GM23338 (cell line): ENCODE measurements at regions not wholly inside any gene's neighbourhood (a gene's known extent, or its start where the extent isn't known, plus 50 kb on each side); places are given as distances from the start of the nearest gene placed in this dataset.

Experiments used
- ATAC-seq: fragments of 200-7000 bp; cut with Tn5 transposase; 3 replicates; pipeline ENCODE4 v1.9.1; 2020
- DNase-seq: peaks from one replicate; pipeline ENCODE4 v3.0.0-alpha.2; 2015; ENCODE audit warnings: low spot score
- H2AFZ ChIP-seq: fragments of 200-600 bp; sonication (generic); 2 replicates; pipeline ENCODE4 v1.8.0; 2016; ENCODE audit warnings: antibody characterized with exemption, mild to moderate bottlenecking, moderate library complexity
- H3F3A ChIP-seq: fragments of 200-600 bp; sonication (generic); replicated peaks from 2 replicates; pipeline ENCODE4 v1.8.0; 2017; ENCODE audit warnings: antibody characterized with exemption, mixed run types, low read depth
- H3K27ac ChIP-seq: fragments of 200-600 bp; sonication (generic); 2 replicates; pipeline ENCODE4 v1.6.1; 2016; ENCODE audit warnings: low read depth
- H3K27me3 ChIP-seq: fragments of 200-600 bp; sonication (generic); 2 replicates; pipeline ENCODE4 v1.8.0; 2016; ENCODE audit warnings: mild to moderate bottlenecking, mixed run types, moderate library complexity; ENCODE audit not compliant: insufficient read depth
- H3K36me3 ChIP-seq: fragments of 200-600 bp; sonication (generic); 2 replicates; pipeline ENCODE4 v1.8.0; 2016; ENCODE audit warnings: mild to moderate bottlenecking; ENCODE audit not compliant: insufficient read depth
- H3K4me1 ChIP-seq: fragments of 200-600 bp; sonication (generic); 2 replicates; pipeline ENCODE4 v1.8.0; 2016; ENCODE audit warnings: mild to moderate bottlenecking, moderate library complexity; ENCODE audit not compliant: insufficient read depth
- H3K4me2 ChIP-seq: fragments of 200-600 bp; sonication (generic); 2 replicates; pipeline ENCODE4 v1.7.1; 2017; ENCODE audit warnings: mixed run types
- H3K4me3 ChIP-seq: fragments of 200-600 bp; sonication (generic); 2 replicates; pipeline ENCODE4 v1.6.1; 2016; ENCODE audit warnings: mixed run types
- H3K79me2 ChIP-seq: fragments of 200-600 bp; sonication (generic); replicated peaks from 2 replicates; pipeline ENCODE4 v1.8.0; 2017; ENCODE audit warnings: mild to moderate bottlenecking; ENCODE audit not compliant: insufficient read depth
- H3K9me2 ChIP-seq: fragments of 200-600 bp; sonication (generic); 2 replicates; pipeline ENCODE4 v1.8.0; 2017; ENCODE audit not compliant: insufficient read depth
- H4K20me1 ChIP-seq: fragments of 200-600 bp; sonication (generic); replicated peaks from 2 replicates; pipeline ENCODE4 v1.8.0; 2017; ENCODE audit warnings: mild to moderate bottlenecking; ENCODE audit not compliant: insufficient read depth
- H3K27ac Mint-ChIP-seq: 2 replicates; pipeline ENCODE4 v1.8.0; 2020; ENCODE audit warnings: inconsistent platforms, mild to moderate bottlenecking, moderate library complexity, mixed read lengths
- H3K27me3 Mint-ChIP-seq: 3 replicates; pipeline ENCODE4 v1.8.0; 2022; ENCODE audit warnings: low read depth, mild to moderate bottlenecking, moderate library complexity, mixed read lengths, inconsistent platforms; ENCODE audit not compliant: insufficient read depth, poor library complexity
- H3K36me3 Mint-ChIP-seq: 3 replicates; pipeline ENCODE4 v1.8.0; 2021; ENCODE audit warnings: low read depth, mild to moderate bottlenecking, inconsistent platforms, moderate library complexity, mixed read lengths
- H3K4me1 Mint-ChIP-seq: 3 replicates; pipeline ENCODE4 v1.8.0; 2020; ENCODE audit warnings: mild to moderate bottlenecking, inconsistent platforms, mixed read lengths
- H3K4me3 Mint-ChIP-seq: 3 replicates; pipeline ENCODE4 v1.8.0; 2021; ENCODE audit warnings: moderate library complexity, mild to moderate bottlenecking, inconsistent platforms, mixed read lengths
- H3K9me3 Mint-ChIP-seq: 3 replicates; pipeline ENCODE4 v1.8.0; 2020; ENCODE audit warnings: moderate library complexity, mild to moderate bottlenecking, inconsistent platforms, mixed read lengths
- CREB1 ChIP-seq: fragments of 250-450 bp; sonication (Bioruptor Pico); IDR thresholded peaks from 2 replicates; pipeline ENCODE4 v1.5.0; 2020; ENCODE audit warnings: low read depth, mild to moderate bottlenecking, moderate library complexity
- ETS1 ChIP-seq: IDR thresholded peaks from 2 replicates; pipeline ENCODE4 v1.6.1; 2016; ENCODE audit warnings: antibody characterized with exemption
- EZH2 ChIP-seq: fragments of 200-600 bp; sonication (generic); IDR thresholded peaks from one replicate; pipeline ENCODE4 v1.8.0; 2017; ENCODE audit warnings: antibody characterized with exemption, mild to moderate bottlenecking, low read depth; ENCODE audit not compliant: unreplicated experiment
- EZH2phosphoT487 ChIP-seq: fragments of 200-600 bp; sonication (generic); IDR thresholded peaks from one replicate; pipeline ENCODE4 v1.8.1; 2018; ENCODE audit warnings: antibody characterized with exemption; ENCODE audit not compliant: unreplicated experiment
- JUNB ChIP-seq: IDR thresholded peaks from one replicate; pipeline ENCODE4 v1.6.1; 2016; ENCODE audit warnings: antibody characterized with exemption; ENCODE audit not compliant: unreplicated experiment
- NANOG ChIP-seq: IDR thresholded peaks from 2 replicates; pipeline ENCODE4 v1.6.1; 2016; ENCODE audit warnings: antibody characterized with exemption, borderline replicate concordance
- POLR2AphosphoS5 ChIP-seq: IDR thresholded peaks from 2 replicates; pipeline ENCODE4 v1.6.1; 2016; ENCODE audit warnings: antibody characterized with exemption, low read depth
- STAT1 ChIP-seq: IDR thresholded peaks from one replicate; pipeline ENCODE4 v1.6.1; 2016; ENCODE audit warnings: antibody characterized with exemption; ENCODE audit not compliant: unreplicated experiment
- ZNF331 ChIP-seq: fragments of 250-450 bp; sonication (Bioruptor Pico); IDR thresholded peaks from 2 replicates; pipeline ENCODE4 v1.5.0; 2020; ENCODE audit warnings: low read depth, mild to moderate bottlenecking, moderate library complexity
- ZNF462 ChIP-seq: fragments of 250-450 bp; sonication (Bioruptor Pico); IDR thresholded peaks from 2 replicates; pipeline ENCODE4 v1.5.0; 2020; ENCODE audit warnings: mild to moderate bottlenecking, moderate library complexity
- TF ChIP-seq, protein P1 (sequence below), 2 experiments: fragments of 200-600 bp in 1 of 2; sonication (generic) in 1 of 2; conservative IDR thresholded peaks; 2 replicates each; pipeline versions ENCODE4 v1.5.1 to v1.6.1; 2016 to 2017; ENCODE audit warnings: antibody characterized with exemption in 2 of 2, low read depth in 2 of 2, mild to moderate bottlenecking in 2 of 2, moderate library complexity in 1 of 2

DNA sequence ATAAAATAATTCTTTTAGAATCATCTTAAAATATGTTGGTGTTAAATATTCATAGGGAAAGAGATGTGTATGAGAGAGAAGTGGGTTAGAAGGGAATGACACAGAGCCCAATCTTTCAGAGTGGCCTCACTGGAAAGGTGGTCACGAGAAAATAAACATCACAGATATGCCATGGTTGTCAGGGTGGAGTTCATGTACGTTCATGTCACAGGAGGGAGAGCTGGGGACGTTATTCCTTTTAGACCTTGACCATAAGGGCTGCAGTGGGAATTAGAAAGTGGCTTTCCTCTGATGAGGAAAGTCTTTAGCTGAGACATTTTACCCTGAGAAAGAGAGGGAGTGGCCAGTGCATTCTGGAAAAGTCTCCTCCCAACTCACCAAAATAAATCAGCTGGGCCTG, 90.6 kb upstream of the TNR start:
- no peak overlapping the region; the same call in 1 of the 2 replicates for H3K27ac ChIP-seq
- no peaks in the 10 kb centered on the region for H4K20me1 ChIP-seq
- TF ChIP-seq ZNF331 (CRISPR knock-in tag) (no peak), POLR2AphosphoS5 (no peak), NANOG (no peak), CREB1 (CRISPR knock-in tag) (no peak), JUNB (no peak), EZH2 (no peak), STAT1 (no peak), EZH2phosphoT487 (no peak), ETS1 (no peak)
- TF ChIP-seq, protein P1, sequence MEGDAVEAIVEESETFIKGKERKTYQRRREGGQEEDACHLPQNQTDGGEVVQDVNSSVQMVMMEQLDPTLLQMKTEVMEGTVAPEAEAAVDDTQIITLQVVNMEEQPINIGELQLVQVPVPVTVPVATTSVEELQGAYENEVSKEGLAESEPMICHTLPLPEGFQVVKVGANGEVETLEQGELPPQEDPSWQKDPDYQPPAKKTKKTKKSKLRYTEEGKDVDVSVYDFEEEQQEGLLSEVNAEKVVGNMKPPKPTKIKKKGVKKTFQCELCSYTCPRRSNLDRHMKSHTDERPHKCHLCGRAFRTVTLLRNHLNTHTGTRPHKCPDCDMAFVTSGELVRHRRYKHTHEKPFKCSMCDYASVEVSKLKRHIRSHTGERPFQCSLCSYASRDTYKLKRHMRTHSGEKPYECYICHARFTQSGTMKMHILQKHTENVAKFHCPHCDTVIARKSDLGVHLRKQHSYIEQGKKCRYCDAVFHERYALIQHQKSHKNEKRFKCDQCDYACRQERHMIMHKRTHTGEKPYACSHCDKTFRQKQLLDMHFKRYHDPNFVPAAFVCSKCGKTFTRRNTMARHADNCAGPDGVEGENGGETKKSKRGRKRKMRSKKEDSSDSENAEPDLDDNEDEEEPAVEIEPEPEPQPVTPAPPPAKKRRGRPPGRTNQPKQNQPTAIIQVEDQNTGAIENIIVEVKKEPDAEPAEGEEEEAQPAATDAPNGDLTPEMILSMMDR (conservative IDR thresholded peaks at IDR 0.05; ENCODE audit: low read depth in 2 of 2): no peak
- H3K36me3 Mint-ChIP-seq: peaks cover 6% of the 10 kb centered on the region
- H3K4me1 ChIP-seq: peaks cover 23% of the 10 kb centered on the region
- no peak overlapping the region for H3K4me3 ChIP-seq
- no peak for ATAC-seq
- no peak overlapping the region for H3K27ac Mint-ChIP-seq
- H3K36me3 ChIP-seq: no peaks in the 10 kb centered on the region
- H3K27me3 ChIP-seq: no peaks in the 10 kb centered on the region
- H3K4me3 Mint-ChIP-seq: no peak overlapping the region
- H3K27me3 Mint-ChIP-seq: peaks cover 3% of the 10 kb centered on the region
- no peak for DNase-seq
- peaks cover 12% of the 10 kb centered on the region for H3K9me3 Mint-ChIP-seq
- no peak overlapping the region for H2AFZ ChIP-seq
- H3K79me2 ChIP-seq: no peaks in the 10 kb centered on the region
- H3K9me2 ChIP-seq: peaks cover 4% of the 10 kb centered on the region
- H3F3A ChIP-seq: no peaks in the 10 kb centered on the region
- H3K4me1 Mint-ChIP-seq: peaks cover 37% of the 10 kb centered on the region
- H3K4me2 ChIP-seq: no peak overlapping the region

- H3K27ac ChIP-seq: no peak overlapping the region
- Mint-ChIP-seq H3K36me3 (peaks cover 6% of the 10 kb centered on the region), H3K27me3 (peaks cover 3% of the 10 kb centered on the region), H3K27ac (no peak overlapping the region), H3K9me3 (peaks cover 17% of the 10 kb centered on the region), H3K4me3 (no peak overlapping the region), H3K4me1 (peaks cover 37% of the 10 kb centered on the region)
- DNase-seq (no peak), ATAC-seq (no peak)
- H3K4me2 ChIP-seq: no peak overlapping the region
- no peaks in the 10 kb centered on the region for H3K36me3 ChIP-seq
- H4K20me1 ChIP-seq: no peaks in the 10 kb centered on the region
- no peak overlapping the region for H3K4me3 ChIP-seq
- peaks cover 23% of the 10 kb centered on the region for H3K4me1 ChIP-seq
- H3K27me3 ChIP-seq: no peaks in the 10 kb centered on the region
- peaks cover 4% of the 10 kb centered on the region for H3K9me2 ChIP-seq
- H3F3A ChIP-seq: no peaks in the 10 kb centered on the region
- H2AFZ ChIP-seq: no peak overlapping the region
- no peaks in the 10 kb centered on the region for H3K79me2 ChIP-seq
- TF ChIP-seq ZNF462 (CRISPR knock-in tag): no peak
- TF ChIP-seq CREB1 (CRISPR knock-in tag): no peak
- TF ChIP-seq EZH2: no peak
- TF ChIP-seq NANOG: no peak
- TF ChIP-seq ZNF331 (CRISPR knock-in tag): no peak
- TF ChIP-seq POLR2AphosphoS5: no peak
- no peak for TF ChIP-seq ETS1
- TF ChIP-seq JUNB: no peak
Observed at GRCh38 chr1:175833502-175833901, 90.1 kb upstream of the TNR start.
